ENCODE measurements at regions not wholly inside any gene's neighbourhood (a gene's known extent, or its start where the extent isn't known, plus 50 kb on each side); places are given as distances from the start of the nearest gene placed in this dataset.

GRCh38 chr18:75524841-75525240 is 97.3 kb upstream of the SMIM21 start:
- TF ChIP-seq REST (IDR thresholded peaks at IDR 0.05; ENCODE audit: low read depth), result no peak
- no peak for TF ChIP-seq TEAD4 (IDR thresholded peaks at IDR 0.05)
- no peak for TF ChIP-seq TCF12 (IDR thresholded peaks at IDR 0.05; ENCODE audit: low read depth)
- no peak for TF ChIP-seq EP300 (IDR thresholded peaks at IDR 0.05; ENCODE audit: borderline replicate concordance)
- no peak for TF ChIP-seq ZBTB7A (IDR thresholded peaks at IDR 0.05; ENCODE audit: low read depth)
- TF ChIP-seq RAD21 (IDR thresholded peaks at IDR 0.05; ENCODE audit: low read depth), result no peak
- TF ChIP-seq MAX (IDR thresholded peaks at IDR 0.05), result no peak
- TF ChIP-seq USF1 (IDR thresholded peaks at IDR 0.05), result no peak
- TF ChIP-seq CEBPB (IDR thresholded peaks at IDR 0.05), result no peak
- TF ChIP-seq TAF1 (IDR thresholded peaks at IDR 0.05; ENCODE audit: low read depth), result no peak
- no peak for TF ChIP-seq FOXM1 (IDR thresholded peaks at IDR 0.05; ENCODE audit: borderline replicate concordance, low read depth)
- no peak for TF ChIP-seq EGR1 (IDR thresholded peaks at IDR 0.05)

Data from Ishikawa (cell line).